HEK293 (cell line): ENCODE measurements at regions not wholly inside any gene's neighbourhood (a gene's known extent, or its start where the extent isn't known, plus 50 kb on each side); places are given as distances from the start of the nearest gene placed in this dataset.

Source experiments
- CTCF ChIA-PET: fragments of 350-600 bp; formaldehyde crosslinking; extraction: SDS; loops from one replicate; lab custom pipeline; 2021; ENCODE audit warnings: antibody characterized with exemption; lab: Yijun Ruan, JAX
- POLR2A ChIA-PET: fragments of 300-600 bp; formaldehyde crosslinking; extraction: SDS; loops from one replicate; lab custom pipeline; 2020; ENCODE audit warnings: antibody characterized with exemption, inconsistent platforms; lab: Yijun Ruan, JAX
- H3K27ac ChIP-seq: fragments of 200-500 bp; sonication (Bioruptor generic); 2 replicates; pipeline ENCODE4 v1.5.1; 2014; ENCODE audit warnings: low read depth, low read length, control low read depth, inconsistent platforms; ENCODE audit errors: extremely low read depth
- H3K36me3 ChIP-seq, 2 experiments: fragments of 200-500 bp in 1 of 2; sonication (Bioruptor generic) in 1 of 2; 1 replicate in 1 of 2; 2 replicates in 1 of 2; pipeline ENCODE4 v1.5.1; 2014 to 2017; ENCODE audit warnings: inconsistent platforms in 2 of 2, low read length in 2 of 2; ENCODE audit not compliant: control insufficient read depth in 2 of 2, insufficient read depth in 1 of 2
- H3K4me1 ChIP-seq: fragments of 200-500 bp; sonication (Bioruptor generic); 2 replicates; pipeline ENCODE4 v1.5.1; 2014; ENCODE audit warnings: mild to moderate bottlenecking, low read length, inconsistent platforms; ENCODE audit not compliant: control insufficient read depth, insufficient read depth
- H3K4me3 ChIP-seq: 2 replicates; pipeline ENCODE4 v1.5.1; 2011; ENCODE audit warnings: low read depth, mild to moderate bottlenecking, control low read depth, low read length, moderate library complexity
- H3K9me3 ChIP-seq: fragments of 200-500 bp; sonication (Bioruptor generic); 2 replicates; pipeline ENCODE4 v1.5.1; 2014; ENCODE audit warnings: low read depth, low read length, inconsistent platforms; ENCODE audit not compliant: control insufficient read depth, insufficient read depth
- ELK4 ChIP-seq: IDR thresholded peaks from 2 replicates; pipeline ENCODE4 v1.6.1; 2011; ENCODE audit warnings: mild to moderate bottlenecking, low read depth, low read length, borderline replicate concordance
- GLI2 ChIP-seq: fragments of 450-650 bp; formaldehyde crosslinking; IDR thresholded peaks from 2 replicates; pipeline ENCODE4; 2017; ENCODE audit warnings: missing biosample characterization, missing genetic modification characterization, low read depth, borderline replicate concordance
- HOXA7 ChIP-seq: sonication (generic); formaldehyde crosslinking; IDR thresholded peaks from 2 replicates; pipeline ENCODE4 v1.8.1; 2022; ENCODE audit warnings: missing genetic modification reagents, borderline replicate concordance
- OSR2 ChIP-seq: fragments of 450-650 bp; formaldehyde crosslinking; IDR thresholded peaks from 2 replicates; pipeline ENCODE4 v1.5.1; 2016; ENCODE audit warnings: missing biosample characterization, missing genetic modification characterization
- REPIN1 ChIP-seq: fragments of 450-650 bp; formaldehyde crosslinking; IDR thresholded peaks from 2 replicates; pipeline ENCODE4 v1.5.1; 2017; ENCODE audit warnings: missing biosample characterization, missing genetic modification characterization, low read depth
- SETDB1 ChIP-seq: IDR thresholded peaks from one replicate; pipeline ENCODE4 v1.6.1; 2017; ENCODE audit warnings: mild to moderate bottlenecking, low read length, moderate library complexity, mixed read lengths; ENCODE audit not compliant: insufficient read length
- SP3 ChIP-seq: fragments of 450-650 bp; formaldehyde crosslinking; IDR thresholded peaks from 2 replicates; pipeline ENCODE4 v1.5.1; 2016; ENCODE audit warnings: missing biosample characterization, missing genetic modification characterization
- ZBTB1 ChIP-seq: fragments of 450-650 bp; formaldehyde crosslinking; IDR thresholded peaks from 2 replicates; pipeline ENCODE4 v1.5.1; 2016; ENCODE audit warnings: missing biosample characterization, missing genetic modification characterization
- ZBTB8A ChIP-seq: fragments of 450-650 bp; formaldehyde crosslinking; IDR thresholded peaks from 2 replicates; pipeline ENCODE4 v1.5.1; 2016; ENCODE audit warnings: missing biosample characterization, missing genetic modification characterization
- ZFP69B ChIP-seq: fragments of 450-650 bp; formaldehyde crosslinking; IDR thresholded peaks from 2 replicates; pipeline ENCODE4 v1.5.1; 2016; ENCODE audit warnings: missing biosample characterization, missing genetic modification characterization
- ZNF114 ChIP-seq: fragments of 450-650 bp; formaldehyde crosslinking; IDR thresholded peaks from 2 replicates; pipeline ENCODE4 v1.5.0; 2017; ENCODE audit warnings: missing biosample characterization, missing genetic modification characterization
- ZNF146 ChIP-seq: fragments of 450-650 bp; formaldehyde crosslinking; IDR thresholded peaks from 2 replicates; pipeline ENCODE4 v1.5.1; 2016; ENCODE audit warnings: missing biosample characterization, missing genetic modification characterization
- ZNF155 ChIP-seq: fragments of 450-650 bp; formaldehyde crosslinking; IDR thresholded peaks from 2 replicates; pipeline ENCODE4 v1.5.1; 2016; ENCODE audit warnings: missing biosample characterization, missing genetic modification characterization
- ZNF157 ChIP-seq: fragments of 450-650 bp; formaldehyde crosslinking; IDR thresholded peaks from 2 replicates; pipeline ENCODE4 v1.5.1; 2016; ENCODE audit warnings: missing biosample characterization, missing genetic modification characterization
- ZNF174 ChIP-seq: fragments of 450-650 bp; formaldehyde crosslinking; IDR thresholded peaks from 2 replicates; pipeline ENCODE4 v1.5.0; 2017; ENCODE audit warnings: missing biosample characterization, mild to moderate bottlenecking, missing genetic modification characterization
- ZNF2 ChIP-seq: fragments of 450-650 bp; formaldehyde crosslinking; IDR thresholded peaks from 2 replicates; pipeline ENCODE4 v1.5.1; 2016; ENCODE audit warnings: missing biosample characterization, missing genetic modification characterization
- ZNF248 ChIP-seq: fragments of 450-650 bp; formaldehyde crosslinking; IDR thresholded peaks from 2 replicates; pipeline ENCODE4 v1.5.1; 2017; ENCODE audit warnings: missing biosample characterization, missing genetic modification characterization
- ZNF394 ChIP-seq: fragments of 450-650 bp; formaldehyde crosslinking; IDR thresholded peaks from 2 replicates; pipeline ENCODE4 v1.5.1; 2016; ENCODE audit warnings: missing biosample characterization, missing genetic modification characterization, mild to moderate bottlenecking, moderate library complexity, borderline replicate concordance
- ZNF580 ChIP-seq: fragments of 450-650 bp; formaldehyde crosslinking; IDR thresholded peaks from 2 replicates; pipeline ENCODE4 v1.5.1; 2016; ENCODE audit warnings: missing biosample characterization, missing genetic modification characterization
- ZNF629 ChIP-seq: fragments of 450-650 bp; formaldehyde crosslinking; IDR thresholded peaks from 2 replicates; pipeline ENCODE4 v1.5.1; 2017; ENCODE audit warnings: missing biosample characterization, missing genetic modification characterization
- ZNF660 ChIP-seq: fragments of 450-650 bp; IDR thresholded peaks from 2 replicates; pipeline ENCODE4 v1.5.1; 2018; ENCODE audit warnings: missing biosample characterization, mild to moderate bottlenecking, missing genetic modification characterization
- ZNF701 ChIP-seq: fragments of 450-650 bp; formaldehyde crosslinking; IDR thresholded peaks from 2 replicates; pipeline ENCODE4 v1.5.1; 2016; ENCODE audit warnings: missing biosample characterization, missing genetic modification characterization
- ZNF747 ChIP-seq: fragments of 450-650 bp; formaldehyde crosslinking; IDR thresholded peaks from 2 replicates; pipeline ENCODE4 v1.5.1; 2016; ENCODE audit warnings: missing biosample characterization, missing genetic modification characterization
- ZNF843 ChIP-seq: fragments of 450-650 bp; formaldehyde crosslinking; IDR thresholded peaks from 2 replicates; pipeline ENCODE4 v1.5.1; 2016; ENCODE audit warnings: missing biosample characterization, missing genetic modification characterization
- TF ChIP-seq, protein P1 (sequence below): fragments of 450-650 bp; formaldehyde crosslinking; IDR thresholded peaks from 2 replicates; pipeline ENCODE4 v1.5.1; 2016; ENCODE audit warnings: missing biosample characterization, missing genetic modification characterization, borderline replicate concordance
- TF ChIP-seq, protein P2 (sequence below): fragments of 450-650 bp; formaldehyde crosslinking; IDR thresholded peaks from 2 replicates; pipeline ENCODE4 v1.5.1; 2016; ENCODE audit warnings: missing biosample characterization, missing genetic modification characterization

GRCh38 chr2:44877417-44877816 is 64.1 kb upstream of the SIX3 start:
- Histone ChIP-seq H3K27ac (no peak overlapping the region), H3K36me3 (no peaks in the 10 kb centered on the region), H3K9me3 (peaks cover 3% of the 10 kb centered on the region), H3K4me1 (peaks cover 3% of the 10 kb centered on the region; the same call in 1 of the 2 replicates), H3K4me3 (no peak overlapping the region)
- TF ChIP-seq ZNF114 (tag by site-specific recombination) = no peak
- no peak for TF ChIP-seq SP3 (tag by site-specific recombination)
- no peak for TF ChIP-seq ZNF248 (tag by site-specific recombination)
- TF ChIP-seq ZNF146 (tag by site-specific recombination) = no peak
- TF ChIP-seq ZFP69B = no peak
- no peak for TF ChIP-seq ZNF660 (tag by site-specific recombination)
- TF ChIP-seq ZNF2 (tag by site-specific recombination) = no peak
- no peak for TF ChIP-seq ZNF580
- TF ChIP-seq, protein P1, sequence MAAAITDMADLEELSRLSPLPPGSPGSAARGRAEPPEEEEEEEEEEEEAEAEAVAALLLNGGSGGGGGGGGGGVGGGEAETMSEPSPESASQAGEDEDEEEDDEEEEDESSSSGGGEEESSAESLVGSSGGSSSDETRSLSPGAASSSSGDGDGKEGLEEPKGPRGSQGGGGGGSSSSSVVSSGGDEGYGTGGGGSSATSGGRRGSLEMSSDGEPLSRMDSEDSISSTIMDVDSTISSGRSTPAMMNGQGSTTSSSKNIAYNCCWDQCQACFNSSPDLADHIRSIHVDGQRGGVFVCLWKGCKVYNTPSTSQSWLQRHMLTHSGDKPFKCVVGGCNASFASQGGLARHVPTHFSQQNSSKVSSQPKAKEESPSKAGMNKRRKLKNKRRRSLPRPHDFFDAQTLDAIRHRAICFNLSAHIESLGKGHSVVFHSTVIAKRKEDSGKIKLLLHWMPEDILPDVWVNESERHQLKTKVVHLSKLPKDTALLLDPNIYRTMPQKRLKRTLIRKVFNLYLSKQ = no peak
- no peak for TF ChIP-seq ZBTB8A
- no peak for TF ChIP-seq ELK4
- TF ChIP-seq ZNF701 (tag by site-specific recombination) = no peak
- TF ChIP-seq ZNF843 = no peak
- no peak for TF ChIP-seq GLI2 (tag by site-specific recombination)
- no peak for TF ChIP-seq ZNF747 (tag by site-specific recombination)
- TF ChIP-seq ZBTB1 (tag by site-specific recombination) = no peak
- TF ChIP-seq SETDB1 = no peak
- no peak for TF ChIP-seq ZNF155 (tag by site-specific recombination)
- ChIA-PET POLR2A (no interaction called here), CTCF (interaction anchor here (0.6 to 1.4 kb wide), 3 partner anchors 58 to 398 kb away, joined by 3 to 5 read pairs (median 4); no protein-coding TSS in a partner anchor)

GRCh38 chr2:44879269-44880124 is 62.0 kb upstream of the SIX3 start:
- Histone ChIP-seq H3K9me3 (peaks cover 3% of the 10 kb centered on the region), H3K4me1 (peaks cover 3% of the 10 kb centered on the region; the same call in 1 of the 2 replicates), H3K36me3 (no peaks in the 10 kb centered on the region), H3K27ac (no peak overlapping the region), H3K4me3 (no peak overlapping the region)
- CTCF ChIA-PET = interaction anchor here (1.2 kb wide), 1 partner anchor 21 kb away, joined by 3 read pairs; no protein-coding TSS in a partner anchor
- TF ChIP-seq ZNF248 (tag by site-specific recombination) = no peak
- TF ChIP-seq ZBTB1 (tag by site-specific recombination) = no peak
- POLR2A ChIA-PET = no interaction called here

DNA sequence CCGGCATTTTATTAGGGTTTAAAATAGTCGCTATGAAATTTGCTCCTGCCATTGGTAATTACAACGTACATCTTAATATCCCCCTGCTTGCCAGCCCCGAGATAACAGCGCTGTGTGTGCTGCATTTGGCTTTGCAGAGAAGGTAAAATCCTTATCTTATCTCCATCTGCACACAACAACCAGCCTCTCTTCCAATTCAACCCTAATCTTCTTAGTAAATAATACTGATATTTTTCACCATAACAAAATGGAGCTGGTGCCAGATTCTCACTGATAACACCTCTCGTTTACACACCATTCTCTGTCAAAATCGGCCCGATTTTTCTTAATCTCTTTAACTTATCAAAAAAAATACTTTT is 61.4 kb upstream of the SIX3 start:
- Histone ChIP-seq H3K9me3 (peaks cover 3% of the 10 kb centered on the region), H3K4me3 (no peak overlapping the region), H3K27ac (no peak overlapping the region), H3K36me3 (no peaks in the 10 kb centered on the region), H3K4me1 (peaks cover 3% of the 10 kb centered on the region; the same call in 1 of the 2 replicates)
- no peak for TF ChIP-seq ZNF394
- TF ChIP-seq ZNF629 (tag by site-specific recombination) = no peak
- TF ChIP-seq ZBTB1 (tag by site-specific recombination) = no peak
- TF ChIP-seq, protein P2, sequence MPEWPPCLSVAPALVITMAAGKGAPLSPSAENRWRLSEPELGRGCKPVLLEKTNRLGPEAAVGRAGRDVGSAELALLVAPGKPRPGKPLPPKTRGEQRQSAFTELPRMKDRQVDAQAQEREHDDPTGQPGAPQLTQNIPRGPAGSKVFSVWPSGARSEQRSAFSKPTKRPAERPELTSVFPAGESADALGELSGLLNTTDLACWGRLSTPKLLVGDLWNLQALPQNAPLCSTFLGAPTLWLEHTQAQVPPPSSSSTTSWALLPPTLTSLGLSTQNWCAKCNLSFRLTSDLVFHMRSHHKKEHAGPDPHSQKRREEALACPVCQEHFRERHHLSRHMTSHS (tag by site-specific recombination) = no peak
- no peak for TF ChIP-seq REPIN1 (tag by site-specific recombination)
- TF ChIP-seq OSR2 (tag by site-specific recombination) = no peak
- no peak for TF ChIP-seq ZNF114 (tag by site-specific recombination)
- TF ChIP-seq GLI2 (tag by site-specific recombination) = no peak
- no peak for TF ChIP-seq ZNF174 (tag by site-specific recombination)
- no peak for TF ChIP-seq HOXA7 (CRISPR knock-in tag)
- TF ChIP-seq ZNF157 (tag by site-specific recombination) = no peak
- CTCF ChIA-PET = interaction anchor here (1.2 kb wide), 1 partner anchor 22 kb away, joined by 3 read pairs; no protein-coding TSS in a partner anchor
- POLR2A ChIA-PET = no interaction called here
